ENCODE measurements at regions not wholly inside any gene's neighbourhood (a gene's known extent, or its start where the extent isn't known, plus 50 kb on each side); places are given as distances from the start of the nearest gene placed in this dataset.

- Mint-ChIP-seq H3K27me3 (ENCODE audit: low read depth) (no peaks in the 10 kb centered on the region), H3K9me3 (peaks cover 12% of the 10 kb centered on the region), H3K4me3 (no peak overlapping the region), H3K27ac (peak overlapping the region; percentile 60), H3K36me3 (peaks cover 6% of the 10 kb centered on the region), H3K4me1 (peaks cover 42% of the 10 kb centered on the region)
- TF ChIP-seq, protein P1, sequence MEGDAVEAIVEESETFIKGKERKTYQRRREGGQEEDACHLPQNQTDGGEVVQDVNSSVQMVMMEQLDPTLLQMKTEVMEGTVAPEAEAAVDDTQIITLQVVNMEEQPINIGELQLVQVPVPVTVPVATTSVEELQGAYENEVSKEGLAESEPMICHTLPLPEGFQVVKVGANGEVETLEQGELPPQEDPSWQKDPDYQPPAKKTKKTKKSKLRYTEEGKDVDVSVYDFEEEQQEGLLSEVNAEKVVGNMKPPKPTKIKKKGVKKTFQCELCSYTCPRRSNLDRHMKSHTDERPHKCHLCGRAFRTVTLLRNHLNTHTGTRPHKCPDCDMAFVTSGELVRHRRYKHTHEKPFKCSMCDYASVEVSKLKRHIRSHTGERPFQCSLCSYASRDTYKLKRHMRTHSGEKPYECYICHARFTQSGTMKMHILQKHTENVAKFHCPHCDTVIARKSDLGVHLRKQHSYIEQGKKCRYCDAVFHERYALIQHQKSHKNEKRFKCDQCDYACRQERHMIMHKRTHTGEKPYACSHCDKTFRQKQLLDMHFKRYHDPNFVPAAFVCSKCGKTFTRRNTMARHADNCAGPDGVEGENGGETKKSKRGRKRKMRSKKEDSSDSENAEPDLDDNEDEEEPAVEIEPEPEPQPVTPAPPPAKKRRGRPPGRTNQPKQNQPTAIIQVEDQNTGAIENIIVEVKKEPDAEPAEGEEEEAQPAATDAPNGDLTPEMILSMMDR (IDR thresholded peaks at IDR 0.05; ENCODE audit: unreplicated experiment), result no peak
- no peak for DNase-seq (ENCODE audit: low spot score in 2 of 2, unreplicated experiment in 2 of 2)
These were observed 764.6 kb downstream of the LTN1 start for GRCh38 chr21:28227881-28228635.

GRCh38 chr21:28226563-28226962 is 766.1 kb downstream of the LTN1 start:
- Mint-ChIP-seq H3K9me3 (peaks cover 12% of the 10 kb centered on the region), H3K4me3 (no peak overlapping the region), H3K36me3 (peaks cover 6% of the 10 kb centered on the region), H3K27me3 (ENCODE audit: low read depth) (no peaks in the 10 kb centered on the region), H3K27ac (no peak overlapping the region), H3K4me1 (peaks cover 43% of the 10 kb centered on the region)
- DNase-seq (ENCODE audit: low spot score in 2 of 2, unreplicated experiment in 2 of 2), result no peak
- TF ChIP-seq, protein P1 (IDR thresholded peaks at IDR 0.05; ENCODE audit: unreplicated experiment), result no peak

DNA sequence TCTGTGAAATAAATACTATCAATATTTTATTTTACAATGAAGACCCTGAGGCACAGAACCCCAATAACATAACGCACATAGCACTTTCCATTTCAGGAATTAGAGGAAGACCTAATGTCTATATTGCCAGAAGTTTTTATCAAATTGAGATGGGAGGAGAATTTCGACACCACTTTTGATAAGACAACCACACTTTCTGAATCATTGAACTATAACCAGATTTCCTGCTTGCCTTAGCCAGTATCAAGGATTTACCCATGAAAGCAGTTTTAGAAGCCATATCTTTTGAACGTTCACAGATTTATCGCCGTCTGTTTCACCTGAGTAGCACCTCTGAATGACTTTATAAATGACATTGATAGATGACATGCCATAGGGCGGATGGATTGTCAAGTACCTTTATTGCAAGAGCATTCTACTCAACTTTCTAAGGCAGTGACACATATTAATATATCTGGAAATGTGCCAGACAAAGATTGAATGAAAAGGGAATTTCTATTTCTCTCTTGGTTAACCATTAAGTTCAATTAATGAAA is 768.4 kb downstream of the LTN1 start:
- TF ChIP-seq, protein P1 (IDR thresholded peaks at IDR 0.05; ENCODE audit: unreplicated experiment), result no peak
- peaks cover 16% of the 10 kb centered on the region for H3K9me3 Mint-ChIP-seq
- no peak overlapping the region for H3K4me3 Mint-ChIP-seq
- H3K36me3 Mint-ChIP-seq, result peaks cover 13% of the 10 kb centered on the region
- no peak for DNase-seq (ENCODE audit: low spot score in 2 of 2, unreplicated experiment in 2 of 2)
- H3K4me1 Mint-ChIP-seq, result peaks cover 41% of the 10 kb centered on the region
- no peaks in the 10 kb centered on the region for H3K27me3 Mint-ChIP-seq (ENCODE audit: low read depth)
- H3K27ac Mint-ChIP-seq, result no peak overlapping the region

GRCh38 chr21:28221984-28222383 is 770.7 kb downstream of the LTN1 start:
- Mint-ChIP-seq H3K4me1 (peaks cover 23% of the 10 kb centered on the region), H3K9me3 (peaks cover 23% of the 10 kb centered on the region), H3K36me3 (peaks cover 15% of the 10 kb centered on the region), H3K4me3 (no peak overlapping the region), H3K27ac (no peak overlapping the region), H3K27me3 (ENCODE audit: low read depth) (no peaks in the 10 kb centered on the region)
- no peak for DNase-seq (ENCODE audit: low spot score in 2 of 2, unreplicated experiment in 2 of 2)
- TF ChIP-seq, protein P1 (IDR thresholded peaks at IDR 0.05; ENCODE audit: unreplicated experiment), result no peak

DNA sequence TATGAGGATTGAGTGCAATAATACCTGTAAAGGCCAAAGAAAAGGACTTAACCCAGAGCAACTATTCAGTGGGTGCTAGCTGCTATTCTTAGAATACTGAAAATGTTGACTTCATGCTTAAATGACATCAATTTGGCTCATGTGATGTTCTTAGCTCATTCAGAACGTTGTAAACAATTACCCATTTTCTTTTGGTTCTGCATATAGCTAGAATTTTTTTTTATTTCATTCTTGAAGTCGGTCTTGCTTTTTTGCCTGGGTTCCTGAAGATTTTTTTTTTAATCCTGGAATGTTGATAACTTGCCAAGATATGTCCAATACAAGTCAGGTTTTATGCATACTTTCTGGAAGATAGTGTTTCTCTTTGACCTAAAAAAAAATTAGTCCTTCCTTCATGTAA is 772.0 kb downstream of the LTN1 start:
- H3K4me1 Mint-ChIP-seq, result peaks cover 23% of the 10 kb centered on the region
- TF ChIP-seq, protein P1 (IDR thresholded peaks at IDR 0.05; ENCODE audit: unreplicated experiment), result no peak
- H3K27me3 Mint-ChIP-seq (ENCODE audit: low read depth), result no peaks in the 10 kb centered on the region
- H3K9me3 Mint-ChIP-seq, result peaks cover 22% of the 10 kb centered on the region
- DNase-seq (ENCODE audit: low spot score in 2 of 2, unreplicated experiment in 2 of 2), result no peak
- H3K4me3 Mint-ChIP-seq, result no peak overlapping the region
- H3K27ac Mint-ChIP-seq, result peak overlapping the region; percentile 56
- H3K36me3 Mint-ChIP-seq, result peaks cover 15% of the 10 kb centered on the region

All from mesothelial cell of epicardium (in vitro differentiated cells).